Right lobe of liver (tissue), 4 donors: ENCODE measurements at regions not wholly inside any gene's neighbourhood (a gene's known extent, or its start where the extent isn't known, plus 50 kb on each side); places are given as distances from the start of the nearest gene placed in this dataset.

Experiments
- CTCF ChIP-seq, 4 donors: fragments of 200-600 bp in 3 of 4; fragments of 450-650 bp in 1 of 4; IDR thresholded peaks; one replicate each; pipeline versions ENCODE4 v1.5.1 to v1.8.0; 2016 to 2022; ENCODE audit warnings: antibody characterized with exemption in 4 of 4, mild to moderate bottlenecking in 2 of 4
- POLR2A ChIP-seq: fragments of 450-650 bp; IDR thresholded peaks from one replicate; pipeline ENCODE4 v1.6.1; 2017; ENCODE audit warnings: antibody characterized with exemption, mild to moderate bottlenecking
- donor health status: DM: no; HTN: no; CAD: no.
- donor health status: DM: no; HTN: no; CAD: no.
- donor health status: DM: no; HTN: yes; CAD: no.

DNA sequence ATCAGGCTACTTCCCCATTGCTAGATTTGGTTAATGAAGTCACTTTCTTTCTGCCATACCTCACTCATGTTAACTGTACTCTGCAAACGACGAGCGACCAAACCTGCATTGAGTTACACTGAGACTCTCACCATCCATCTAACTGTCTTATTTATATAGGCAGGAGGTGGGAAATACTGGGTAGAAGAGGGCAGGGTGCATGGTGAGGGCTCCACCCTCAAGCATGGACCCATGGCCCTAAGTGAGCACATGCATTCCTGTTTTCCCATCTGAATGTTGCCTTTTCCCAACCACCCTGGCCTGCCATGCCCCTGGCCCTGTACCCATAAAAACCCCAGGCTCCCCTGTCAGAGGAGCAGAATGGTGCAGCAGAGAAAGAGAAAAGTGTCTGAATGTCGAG, 52.7 kb upstream of the IL6ST start:
- no peak for TF ChIP-seq CTCF (IDR thresholded peaks at IDR 0.05)
- no peak for TF ChIP-seq POLR2A
